WTC11 (cell line): ENCODE measurements at regions not wholly inside any gene's neighbourhood (a gene's known extent, or its start where the extent isn't known, plus 50 kb on each side); places are given as distances from the start of the nearest gene placed in this dataset.

Experiments used
- CTCF ChIP-seq: fragments of 200-600 bp; IDR thresholded peaks from 2 replicates; pipeline ENCODE4 v1.8.0; 2022; ENCODE audit warnings: antibody characterized with exemption
- TF ChIP-seq, protein P1 (sequence below): fragments of 250-450 bp; sonication (Bioruptor Pico); IDR thresholded peaks from 2 replicates; pipeline ENCODE4 v1.9.0; 2021; ENCODE audit warnings: mild to moderate bottlenecking, borderline replicate concordance
- TF ChIP-seq, protein P2 (sequence below): fragments of 250-450 bp; sonication (Bioruptor Pico); IDR thresholded peaks from 2 replicates; pipeline ENCODE4 v1.9.0; 2021; ENCODE audit warnings: mild to moderate bottlenecking

- TF ChIP-seq, protein P1, sequence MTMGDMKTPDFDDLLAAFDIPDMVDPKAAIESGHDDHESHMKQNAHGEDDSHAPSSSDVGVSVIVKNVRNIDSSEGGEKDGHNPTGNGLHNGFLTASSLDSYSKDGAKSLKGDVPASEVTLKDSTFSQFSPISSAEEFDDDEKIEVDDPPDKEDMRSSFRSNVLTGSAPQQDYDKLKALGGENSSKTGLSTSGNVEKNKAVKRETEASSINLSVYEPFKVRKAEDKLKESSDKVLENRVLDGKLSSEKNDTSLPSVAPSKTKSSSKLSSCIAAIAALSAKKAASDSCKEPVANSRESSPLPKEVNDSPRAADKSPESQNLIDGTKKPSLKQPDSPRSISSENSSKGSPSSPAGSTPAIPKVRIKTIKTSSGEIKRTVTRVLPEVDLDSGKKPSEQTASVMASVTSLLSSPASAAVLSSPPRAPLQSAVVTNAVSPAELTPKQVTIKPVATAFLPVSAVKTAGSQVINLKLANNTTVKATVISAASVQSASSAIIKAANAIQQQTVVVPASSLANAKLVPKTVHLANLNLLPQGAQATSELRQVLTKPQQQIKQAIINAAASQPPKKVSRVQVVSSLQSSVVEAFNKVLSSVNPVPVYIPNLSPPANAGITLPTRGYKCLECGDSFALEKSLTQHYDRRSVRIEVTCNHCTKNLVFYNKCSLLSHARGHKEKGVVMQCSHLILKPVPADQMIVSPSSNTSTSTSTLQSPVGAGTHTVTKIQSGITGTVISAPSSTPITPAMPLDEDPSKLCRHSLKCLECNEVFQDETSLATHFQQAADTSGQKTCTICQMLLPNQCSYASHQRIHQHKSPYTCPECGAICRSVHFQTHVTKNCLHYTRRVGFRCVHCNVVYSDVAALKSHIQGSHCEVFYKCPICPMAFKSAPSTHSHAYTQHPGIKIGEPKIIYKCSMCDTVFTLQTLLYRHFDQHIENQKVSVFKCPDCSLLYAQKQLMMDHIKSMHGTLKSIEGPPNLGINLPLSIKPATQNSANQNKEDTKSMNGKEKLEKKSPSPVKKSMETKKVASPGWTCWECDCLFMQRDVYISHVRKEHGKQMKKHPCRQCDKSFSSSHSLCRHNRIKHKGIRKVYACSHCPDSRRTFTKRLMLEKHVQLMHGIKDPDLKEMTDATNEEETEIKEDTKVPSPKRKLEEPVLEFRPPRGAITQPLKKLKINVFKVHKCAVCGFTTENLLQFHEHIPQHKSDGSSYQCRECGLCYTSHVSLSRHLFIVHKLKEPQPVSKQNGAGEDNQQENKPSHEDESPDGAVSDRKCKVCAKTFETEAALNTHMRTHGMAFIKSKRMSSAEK (CRISPR knock-in tag), result no peak
- TF ChIP-seq, protein P2, sequence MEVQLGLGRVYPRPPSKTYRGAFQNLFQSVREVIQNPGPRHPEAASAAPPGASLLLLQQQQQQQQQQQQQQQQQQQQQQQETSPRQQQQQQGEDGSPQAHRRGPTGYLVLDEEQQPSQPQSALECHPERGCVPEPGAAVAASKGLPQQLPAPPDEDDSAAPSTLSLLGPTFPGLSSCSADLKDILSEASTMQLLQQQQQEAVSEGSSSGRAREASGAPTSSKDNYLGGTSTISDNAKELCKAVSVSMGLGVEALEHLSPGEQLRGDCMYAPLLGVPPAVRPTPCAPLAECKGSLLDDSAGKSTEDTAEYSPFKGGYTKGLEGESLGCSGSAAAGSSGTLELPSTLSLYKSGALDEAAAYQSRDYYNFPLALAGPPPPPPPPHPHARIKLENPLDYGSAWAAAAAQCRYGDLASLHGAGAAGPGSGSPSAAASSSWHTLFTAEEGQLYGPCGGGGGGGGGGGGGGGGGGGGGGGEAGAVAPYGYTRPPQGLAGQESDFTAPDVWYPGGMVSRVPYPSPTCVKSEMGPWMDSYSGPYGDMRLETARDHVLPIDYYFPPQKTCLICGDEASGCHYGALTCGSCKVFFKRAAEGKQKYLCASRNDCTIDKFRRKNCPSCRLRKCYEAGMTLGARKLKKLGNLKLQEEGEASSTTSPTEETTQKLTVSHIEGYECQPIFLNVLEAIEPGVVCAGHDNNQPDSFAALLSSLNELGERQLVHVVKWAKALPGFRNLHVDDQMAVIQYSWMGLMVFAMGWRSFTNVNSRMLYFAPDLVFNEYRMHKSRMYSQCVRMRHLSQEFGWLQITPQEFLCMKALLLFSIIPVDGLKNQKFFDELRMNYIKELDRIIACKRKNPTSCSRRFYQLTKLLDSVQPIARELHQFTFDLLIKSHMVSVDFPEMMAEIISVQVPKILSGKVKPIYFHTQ, result no peak
- TF ChIP-seq CTCF, result no peak
These were observed 256.3 kb upstream of the EOMES start for GRCh38 chr3:27978440-27978839.
